Caco-2 (cell line): ENCODE measurements at regions not wholly inside any gene's neighbourhood (a gene's known extent, or its start where the extent isn't known, plus 50 kb on each side); places are given as distances from the start of the nearest gene placed in this dataset.

Source experiments
- BruUV-seq: library from RNA; stranded (reverse); fragments of 400-500 nt; replicated peaks from 2 replicates; lab custom pipeline; 2021; lab: Mats Ljungman, UMichigan
- CTCF ChIA-PET: fragments of 300-600 bp; sonication (Branson Sonifier 250); formaldehyde crosslinking; loops from one replicate; lab custom pipeline; 2022; ENCODE audit warnings: antibody characterized with exemption; lab: Charles Lee
- POLR2A ChIA-PET: fragments of 300-600 bp; sonication (Branson Sonifier 250); formaldehyde crosslinking; loops from one replicate; lab custom pipeline; 2022; ENCODE audit warnings: antibody characterized with exemption; lab: Charles Lee
- DNase-seq, 2 experiments: peaks; one replicate each; pipeline versions ENCODE4 v3.0.0 to v3.0.0-alpha.2; 2020 to 2022
- H3K27me3 ChIP-seq: replicated peaks from 2 replicates; pipeline ENCODE4 v1.6.0; 2011; ENCODE audit warnings: low read length; ENCODE audit not compliant: control insufficient read depth, insufficient read depth
- H3K36me3 ChIP-seq: 2 replicates; pipeline ENCODE4 v1.5.1; 2011; ENCODE audit warnings: low read length; ENCODE audit not compliant: control insufficient read depth, insufficient read depth
- H3K4me1 ChIP-seq: fragments of 250-450 bp; sonication (Bioruptor Pico); 2 replicates; pipeline ENCODE4 v1.5.1; 2020; ENCODE audit warnings: mild to moderate bottlenecking
- H3K4me3 ChIP-seq: 2 replicates; pipeline ENCODE4 v1.5.1; 2011; ENCODE audit warnings: low read depth, mild to moderate bottlenecking, control low read depth, low read length
- H3K9me3 ChIP-seq: fragments of 250-450 bp; sonication (Bioruptor Pico); 2 replicates; pipeline ENCODE4 v1.5.1; 2020; ENCODE audit warnings: mild to moderate bottlenecking, moderate library complexity
- H3K27ac Mint-ChIP-seq: one replicate; pipeline ENCODE4 v1.8.0; 2022; ENCODE audit warnings: mixed read lengths; ENCODE audit not compliant: unreplicated experiment
- H3K27me3 Mint-ChIP-seq: one replicate; pipeline ENCODE4 v1.8.0; 2022; ENCODE audit warnings: mixed read lengths; ENCODE audit not compliant: insufficient read depth, unreplicated experiment
- H3K36me3 Mint-ChIP-seq: one replicate; pipeline ENCODE4 v1.8.0; 2022; ENCODE audit warnings: mild to moderate bottlenecking, mixed read lengths; ENCODE audit not compliant: insufficient read depth, unreplicated experiment
- H3K4me1 Mint-ChIP-seq: one replicate; pipeline ENCODE4 v1.8.0; 2022; ENCODE audit warnings: low read depth, mixed read lengths; ENCODE audit not compliant: unreplicated experiment
- H3K4me3 Mint-ChIP-seq: one replicate; pipeline ENCODE4 v1.8.0; 2022; ENCODE audit warnings: mild to moderate bottlenecking, moderate library complexity, mixed read lengths; ENCODE audit not compliant: unreplicated experiment
- H3K9me3 Mint-ChIP-seq: one replicate; pipeline ENCODE4 v1.8.0; 2022; ENCODE audit warnings: mixed read lengths; ENCODE audit not compliant: unreplicated experiment
- CTCF ChIP-seq, 2 experiments: fragments of 200-600 bp in 1 of 2; IDR thresholded peaks; 1 replicate in 1 of 2; 2 replicates in 1 of 2; pipeline versions ENCODE4 v1.5.1 to v1.8.0; 2011 to 2022; ENCODE audit warnings: antibody characterized with exemption in 1 of 2, control low read depth in 1 of 2, inconsistent platforms in 1 of 2, low read depth in 1 of 2, low read length in 1 of 2, mild to moderate bottlenecking in 1 of 2, moderate library complexity in 1 of 2; ENCODE audit not compliant: insufficient read depth in 1 of 2, severe bottlenecking in 1 of 2, unreplicated experiment in 1 of 2
- intact Hi-C: fragments of 100-400 bp; cut with micrococcal nuclease; formaldehyde crosslinking; loops from one replicate; pipeline ENCODE4 v1.10.0; 2022; ENCODE audit not compliant: unreplicated experiment

- CTCF ChIA-PET: no interaction called here
- peaks cover 5% of the 10 kb centered on the region for H3K4me1 Mint-ChIP-seq
- no peak for DNase-seq
These were observed 172.7 kb upstream of the LRFN2 start for GRCh38 chr6:40759838-40760237.

GRCh38 chr6:40759264-40759663 lies 172.1 kb upstream of the LRFN2 start:
- peaks cover 5% of the 10 kb centered on the region for H3K4me1 Mint-ChIP-seq
- intact Hi-C loops: no loop called here
- Histone ChIP-seq H3K27me3 (no peaks in the 10 kb centered on the region; the same call in 1 of the 2 replicates), H3K4me1 (no peaks in the 10 kb centered on the region), H3K4me3 (no peak overlapping the region), H3K9me3 (no peaks in the 10 kb centered on the region), H3K36me3 (no peaks in the 10 kb centered on the region)
- no peak overlapping the region for H3K27ac Mint-ChIP-seq
- H3K9me3 Mint-ChIP-seq: no peaks in the 10 kb centered on the region
- ChIA-PET POLR2A (no interaction called here), CTCF (no interaction called here)
- TF ChIP-seq CTCF (IDR thresholded peaks at IDR 0.05; ENCODE audit: insufficient read depth in 1 of 2, low read depth in 1 of 2, low read length in 1 of 2, severe bottlenecking in 1 of 2, unreplicated experiment in 1 of 2): no peak
- DNase-seq: no peak
- BruUV-seq: no TSS peak
- H3K27me3 Mint-ChIP-seq: peaks cover 17% of the 10 kb centered on the region
- no peak overlapping the region for H3K4me3 Mint-ChIP-seq
- H3K36me3 Mint-ChIP-seq: no peaks in the 10 kb centered on the region

More at GRCh38 chr6:40759838-40760237, 172.7 kb upstream of the LRFN2 start:
- peaks cover 17% of the 10 kb centered on the region for H3K27me3 Mint-ChIP-seq
- H3K36me3 ChIP-seq: no peaks in the 10 kb centered on the region
- no peaks in the 10 kb centered on the region for H3K4me1 ChIP-seq
- no peaks in the 10 kb centered on the region for H3K9me3 ChIP-seq
- POLR2A ChIA-PET: no interaction called here
- no peak overlapping the region for H3K4me3 Mint-ChIP-seq
- H3K27ac Mint-ChIP-seq: no peak overlapping the region
- no peaks in the 10 kb centered on the region for H3K9me3 Mint-ChIP-seq
- no peak overlapping the region for H3K4me3 ChIP-seq
- intact Hi-C loops: no loop called here
- H3K36me3 Mint-ChIP-seq: no peaks in the 10 kb centered on the region
- TF ChIP-seq CTCF (IDR thresholded peaks at IDR 0.05; ENCODE audit: insufficient read depth in 1 of 2, low read depth in 1 of 2, low read length in 1 of 2, severe bottlenecking in 1 of 2, unreplicated experiment in 1 of 2): no peak
- no TSS peak for BruUV-seq
- H3K27me3 ChIP-seq: no peaks in the 10 kb centered on the region; the same call in 1 of the 2 replicates

GRCh38 chr6:40755749-40756452 lies 168.7 kb upstream of the LRFN2 start:
- Histone ChIP-seq H3K4me1 (no peaks in the 10 kb centered on the region), H3K9me3 (no peaks in the 10 kb centered on the region), H3K27me3 (no peaks in the 10 kb centered on the region; the same call in 1 of the 2 replicates), H3K4me3 (no peak overlapping the region), H3K36me3 (no peaks in the 10 kb centered on the region)
- no peaks in the 10 kb centered on the region for H3K36me3 Mint-ChIP-seq
- intact Hi-C loops: no loop called here
- BruUV-seq: no TSS peak
- CTCF ChIA-PET: no interaction called here
- no peak overlapping the region for H3K4me3 Mint-ChIP-seq
- peaks cover 19% of the 10 kb centered on the region for H3K27me3 Mint-ChIP-seq
- TF ChIP-seq CTCF (IDR thresholded peaks at IDR 0.05; ENCODE audit: insufficient read depth in 1 of 2, low read depth in 1 of 2, low read length in 1 of 2, severe bottlenecking in 1 of 2, unreplicated experiment in 1 of 2): no peak
- no peak overlapping the region for H3K27ac Mint-ChIP-seq
- no peaks in the 10 kb centered on the region for H3K4me1 Mint-ChIP-seq
- POLR2A ChIA-PET: no interaction called here
- DNase-seq: no peak
- no peaks in the 10 kb centered on the region for H3K9me3 Mint-ChIP-seq
